Fibroblast of upper back skin (primary cell): ENCODE measurements at regions not wholly inside any gene's neighbourhood (a gene's known extent, or its start where the extent isn't known, plus 50 kb on each side); places are given as distances from the start of the nearest gene placed in this dataset.

Source experiments
- DNase-seq: peaks from one replicate; pipeline ENCODE4 v3.0.0-alpha.2; 2013

- DNase-seq, result no peak
Measured at GRCh38 chr9:14560194-14560593, 133.0 kb downstream of the ZDHHC21 start.

- peak; percentile 16 for DNase-seq
Measured at GRCh38 chr9:14554886-14555285, 138.3 kb downstream of the ZDHHC21 start.

- no peak for DNase-seq
Measured at GRCh38 chr9:14547245-14548060, 145.8 kb downstream of the ZDHHC21 start.

- DNase-seq, result no peak
Measured at GRCh38 chr9:14546693-14547092, 146.5 kb downstream of the ZDHHC21 start.

- no peak for DNase-seq
Measured at GRCh38 chr9:14542071-14542470, 151.2 kb downstream of the ZDHHC21 start.

GRCh38 chr9:14538526-14538925 is 154.7 kb downstream of the ZDHHC21 start:
- no peak for DNase-seq

- no peak for DNase-seq
Measured at GRCh38 chr9:14535161-14535955, 157.9 kb downstream of the ZDHHC21 start.

GRCh38 chr9:14533867-14534640 is 159.2 kb downstream of the ZDHHC21 start:
- no peak for DNase-seq

- peak; percentile 4 for DNase-seq
Measured at GRCh38 chr9:14532456-14533115, 160.6 kb downstream of the ZDHHC21 start.

GRCh38 chr9:14531341-14532269 is 161.6 kb downstream of the ZDHHC21 start:
- DNase-seq, result no peak

- no peak for DNase-seq
Measured at GRCh38 chr9:14530841-14531240, 162.4 kb downstream of the ZDHHC21 start.

GRCh38 chr9:14530366-14530765 is 162.9 kb downstream of the ZDHHC21 start:
- no peak for DNase-seq

- no peak for DNase-seq
Measured at GRCh38 chr9:14529629-14530028, 163.6 kb downstream of the ZDHHC21 start.

GRCh38 chr9:14529054-14529453 is 164.2 kb downstream of the ZDHHC21 start:
- DNase-seq, result no peak

- DNase-seq, result no peak
Measured at GRCh38 chr9:14526504-14526903, 166.7 kb downstream of the ZDHHC21 start.

- no peak for DNase-seq
Measured at GRCh38 chr9:14525856-14526255, 167.4 kb downstream of the ZDHHC21 start.

GRCh38 chr9:14524873-14525515 is 168.2 kb downstream of the ZDHHC21 start:
- no peak for DNase-seq

- DNase-seq, result no peak
Measured at GRCh38 chr9:14523545-14523944, 169.7 kb downstream of the ZDHHC21 start.

GRCh38 chr9:14522627-14523379 is 170.4 kb downstream of the ZDHHC21 start:
- no peak for DNase-seq

- DNase-seq, result no peak
Measured at GRCh38 chr9:14520341-14520740, 172.9 kb downstream of the ZDHHC21 start.
